CD14-positive monocyte (primary cell): ENCODE measurements at regions not wholly inside any gene's neighbourhood (a gene's known extent, or its start where the extent isn't known, plus 50 kb on each side); places are given as distances from the start of the nearest gene placed in this dataset.

Source experiments
- DNase-seq, 3 donors: peaks; one replicate each; pipeline ENCODE4 v3.0.0-alpha.2; 2011 to 2022
- H2AFZ ChIP-seq: 2 replicates; pipeline ENCODE4 v1.6.0; 2012; ENCODE audit warnings: mild to moderate bottlenecking, low read depth, low read length, inconsistent platforms; ENCODE audit not compliant: insufficient read depth, poor library complexity, severe bottlenecking
- H3K27ac ChIP-seq, 2 donors: 1 replicate in 1 of 2; 2 replicates in 1 of 2; pipeline ENCODE4 v1.5.1; 2012 to 2013; ENCODE audit warnings: low read length in 2 of 2, control low read depth in 1 of 2, inconsistent platforms in 1 of 2, low read depth in 1 of 2, mild to moderate bottlenecking in 1 of 2
- H3K27me3 ChIP-seq, 2 donors: one replicate each; pipeline versions ENCODE4 v1.6.0 to v1.6.1; 2011 to 2013; ENCODE audit warnings: low read length in 2 of 2; ENCODE audit not compliant: control insufficient read depth in 2 of 2, insufficient read depth in 2 of 2
- H3K36me3 ChIP-seq, 2 donors: replicated peaks in 1 of 2; 1 replicate in 1 of 2; 2 replicates in 1 of 2; pipeline versions ENCODE4 v1.5.1 to v1.6.1; 2012 to 2013; ENCODE audit warnings: low read length in 2 of 2, control low read depth in 1 of 2, inconsistent platforms in 1 of 2, mild to moderate bottlenecking in 1 of 2; ENCODE audit not compliant: insufficient read depth in 2 of 2, control insufficient read depth in 1 of 2
- H3K4me1 ChIP-seq, 2 donors: 1 replicate in 1 of 2; 2 replicates in 1 of 2; pipeline versions ENCODE4 v1.5.1 to v1.6.1; 2012 to 2013; ENCODE audit warnings: low read length in 2 of 2, control low read depth in 1 of 2, inconsistent platforms in 1 of 2, mild to moderate bottlenecking in 1 of 2, moderate library complexity in 1 of 2; ENCODE audit not compliant: insufficient read depth in 2 of 2, control insufficient read depth in 1 of 2
- H3K4me2 ChIP-seq: replicated peaks from 2 replicates; pipeline ENCODE3; 2012; ENCODE audit warnings: low read length, moderate library complexity, mild to moderate bottlenecking; ENCODE audit not compliant: poor library complexity, severe bottlenecking; ENCODE audit errors: extremely low read depth
- H3K4me3 ChIP-seq, 3 experiments: fragments of 200-600 bp in 1 of 3; sonication (generic) in 1 of 3; replicated peaks in 1 of 3; 1 replicate in 2 of 3; 2 replicates in 1 of 3; pipeline ENCODE4 v1.5.1; 2011 to 2013; ENCODE audit warnings: low read length in 3 of 3, mild to moderate bottlenecking in 3 of 3, control low read depth in 2 of 3, low read depth in 2 of 3, inconsistent platforms in 1 of 3, moderate library complexity in 1 of 3
- H3K79me2 ChIP-seq: 2 replicates; pipeline ENCODE4 v1.6.0; 2012; ENCODE audit warnings: mild to moderate bottlenecking, control low read depth, inconsistent platforms, low read length, moderate library complexity; ENCODE audit not compliant: insufficient read depth
- H3K9ac ChIP-seq: 2 replicates; pipeline ENCODE4 v1.6.0; 2017; ENCODE audit warnings: low read length, mild to moderate bottlenecking; ENCODE audit not compliant: insufficient read depth, poor library complexity, severe bottlenecking
- H3K9me3 ChIP-seq, 2 donors: replicated peaks in 1 of 2; 1 replicate in 1 of 2; 2 replicates in 1 of 2; pipeline versions ENCODE4 v1.5.1 to v1.6.1; 2012 to 2013; ENCODE audit warnings: low read length in 2 of 2, control low read depth in 1 of 2; ENCODE audit not compliant: control insufficient read depth in 1 of 2, insufficient read depth in 1 of 2
- H4K20me1 ChIP-seq: 2 replicates; pipeline ENCODE4 v1.6.0; 2012; ENCODE audit warnings: mild to moderate bottlenecking, low read length, control low read depth, moderate library complexity; ENCODE audit not compliant: insufficient read depth
- H3K27ac Mint-ChIP-seq, 7 donors: one replicate each; pipeline ENCODE4 v1.8.0; 2020; ENCODE audit warnings: mild to moderate bottlenecking in 7 of 7, mixed read lengths in 7 of 7, moderate library complexity in 6 of 7, inconsistent platforms in 2 of 7
- H3K27me3 Mint-ChIP-seq, 3 donors: one replicate each; pipeline ENCODE4 v1.8.0; 2021 to 2022; ENCODE audit warnings: low read depth in 3 of 3, mild to moderate bottlenecking in 3 of 3, mixed read lengths in 3 of 3, moderate library complexity in 3 of 3, inconsistent platforms in 1 of 3
- H3K36me3 Mint-ChIP-seq, 2 donors: one replicate each; pipeline ENCODE4 v1.8.0; 2020; ENCODE audit warnings: mixed read lengths in 2 of 2, inconsistent platforms in 1 of 2, mild to moderate bottlenecking in 1 of 2
- H3K4me1 Mint-ChIP-seq: one replicate; pipeline ENCODE4 v1.8.0; 2020; ENCODE audit warnings: mild to moderate bottlenecking, mixed read lengths
- H3K4me3 Mint-ChIP-seq, 2 donors: one replicate each; pipeline ENCODE4 v1.8.0; 2020; ENCODE audit warnings: mild to moderate bottlenecking in 2 of 2, mixed read lengths in 2 of 2, moderate library complexity in 1 of 2
- H3K9me3 Mint-ChIP-seq, 7 donors: one replicate each; pipeline ENCODE4 v1.8.0; 2020 to 2022; ENCODE audit warnings: mixed read lengths in 7 of 7, mild to moderate bottlenecking in 6 of 7, moderate library complexity in 6 of 7, inconsistent platforms in 2 of 7
- WGBS: methylation state at CpG from one replicate; pipeline ENCODE4 v1.1.5; 2013; ENCODE audit warnings: missing lambda C conversion rate; ENCODE audit not compliant: insufficient coverage; 5-methylcytosine and 5-hydroxymethylcytosine counted together
- intact Hi-C, 2 donors: fragments of 100-400 bp; cut with micrococcal nuclease; formaldehyde crosslinking; loops; one replicate each; pipeline versions ENCODE4 v1.15.0 to v1.15.1; 2023
- TF ChIP-seq, protein P1 (sequence below): fragments of 200-600 bp; IDR thresholded peaks from one replicate; pipeline ENCODE4 v1.8.0; 2022; ENCODE audit warnings: antibody characterized with exemption, mild to moderate bottlenecking

DNA sequence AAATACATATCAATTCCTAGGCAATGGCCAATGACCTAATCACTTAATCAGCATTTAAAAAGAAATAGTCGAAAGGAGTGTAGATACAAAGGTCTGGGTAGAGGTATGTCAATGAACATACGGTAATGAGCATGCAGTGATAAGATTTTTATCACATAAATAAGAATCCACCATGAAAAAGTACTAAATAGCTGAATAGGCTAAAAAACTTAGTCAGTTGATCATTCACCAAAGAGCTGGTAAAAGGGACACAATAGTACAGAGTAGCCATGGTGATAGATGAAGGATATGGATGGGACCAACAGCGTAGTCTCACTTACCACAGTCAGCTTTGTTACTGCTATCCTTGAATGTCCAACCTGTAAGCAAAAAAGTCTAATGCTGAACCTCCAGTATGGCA, 1018.6 kb upstream of the EYS start:
- no peak overlapping the region for H2AFZ ChIP-seq
- whole genome bisulfite sequencing = no CpG with 5 or more reads among the region's 3 CpGs
- H3K9me3 Mint-ChIP-seq = peaks cover 0 to 8% (median 3%) of the 10 kb centered on the region in 7 donors
- H3K4me1 ChIP-seq = no peaks in the 10 kb centered on the region
- H3K36me3 Mint-ChIP-seq = no peaks in the 10 kb centered on the region
- TF ChIP-seq, protein P1, sequence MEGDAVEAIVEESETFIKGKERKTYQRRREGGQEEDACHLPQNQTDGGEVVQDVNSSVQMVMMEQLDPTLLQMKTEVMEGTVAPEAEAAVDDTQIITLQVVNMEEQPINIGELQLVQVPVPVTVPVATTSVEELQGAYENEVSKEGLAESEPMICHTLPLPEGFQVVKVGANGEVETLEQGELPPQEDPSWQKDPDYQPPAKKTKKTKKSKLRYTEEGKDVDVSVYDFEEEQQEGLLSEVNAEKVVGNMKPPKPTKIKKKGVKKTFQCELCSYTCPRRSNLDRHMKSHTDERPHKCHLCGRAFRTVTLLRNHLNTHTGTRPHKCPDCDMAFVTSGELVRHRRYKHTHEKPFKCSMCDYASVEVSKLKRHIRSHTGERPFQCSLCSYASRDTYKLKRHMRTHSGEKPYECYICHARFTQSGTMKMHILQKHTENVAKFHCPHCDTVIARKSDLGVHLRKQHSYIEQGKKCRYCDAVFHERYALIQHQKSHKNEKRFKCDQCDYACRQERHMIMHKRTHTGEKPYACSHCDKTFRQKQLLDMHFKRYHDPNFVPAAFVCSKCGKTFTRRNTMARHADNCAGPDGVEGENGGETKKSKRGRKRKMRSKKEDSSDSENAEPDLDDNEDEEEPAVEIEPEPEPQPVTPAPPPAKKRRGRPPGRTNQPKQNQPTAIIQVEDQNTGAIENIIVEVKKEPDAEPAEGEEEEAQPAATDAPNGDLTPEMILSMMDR = no peak
- H3K27ac ChIP-seq = no peak overlapping the region
- H3K27me3 ChIP-seq = no peaks in the 10 kb centered on the region
- no peaks in the 10 kb centered on the region for H3K36me3 ChIP-seq
- H4K20me1 ChIP-seq = no peaks in the 10 kb centered on the region
- no peaks in the 10 kb centered on the region for H3K4me1 Mint-ChIP-seq
- intact Hi-C loops = no loop called here
- H3K4me3 ChIP-seq = no peak overlapping the region
- H3K27me3 Mint-ChIP-seq = no peaks in the 10 kb centered on the region
- no peak overlapping the region for H3K9ac ChIP-seq
- no peak overlapping the region for H3K4me2 ChIP-seq
- peaks cover 2 to 15% of the 10 kb centered on the region in 2 donors for H3K9me3 ChIP-seq
- DNase-seq = no peak
- H3K4me3 Mint-ChIP-seq = no peak overlapping the region
- no peak overlapping the region for H3K27ac Mint-ChIP-seq
- H3K79me2 ChIP-seq = no peaks in the 10 kb centered on the region

DNA sequence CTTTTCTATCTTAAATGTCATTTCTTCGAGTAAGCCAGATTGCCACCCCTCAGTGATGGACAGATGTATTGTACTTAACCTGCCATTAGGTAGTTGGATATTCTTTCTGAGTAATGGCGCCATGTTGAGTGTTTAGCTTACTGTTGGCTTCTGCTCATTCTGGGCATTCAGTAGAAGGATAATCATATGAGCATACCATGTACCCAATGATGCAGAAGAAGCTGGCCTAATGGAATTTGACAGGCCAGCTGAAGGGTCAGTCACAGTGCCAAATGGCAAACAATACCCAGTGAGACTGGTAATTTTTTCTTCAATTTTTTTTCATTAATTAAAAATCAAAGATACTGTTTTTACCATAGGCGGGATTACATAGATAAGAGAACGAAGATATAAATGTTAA, 1010.8 kb upstream of the EYS start:
- Histone ChIP-seq H3K9me3 (peaks cover 0 to 6% of the 10 kb centered on the region in 2 donors), H3K4me2 (no peak overlapping the region), H3K27ac (no peak overlapping the region), H3K9ac (no peak overlapping the region), H2AFZ (no peak overlapping the region), H4K20me1 (no peaks in the 10 kb centered on the region), H3K27me3 (no peaks in the 10 kb centered on the region), H3K79me2 (no peaks in the 10 kb centered on the region), H3K4me3 (no peak overlapping the region), H3K36me3 (no peaks in the 10 kb centered on the region), H3K4me1 (no peaks in the 10 kb centered on the region)
- Mint-ChIP-seq H3K4me3 (no peak overlapping the region), H3K27ac (no peak overlapping the region), H3K9me3 (peaks cover 0 to 6% (median 2%) of the 10 kb centered on the region in 7 donors), H3K27me3 (peaks cover 0 to 2% (median 0%) of the 10 kb centered on the region in 3 donors), H3K36me3 (no peaks in the 10 kb centered on the region), H3K4me1 (no peaks in the 10 kb centered on the region)
- DNase-seq = no peak
- no CpG with 5 or more reads among the region's 4 CpGs for WGBS
- intact Hi-C loops = no loop called here
- TF ChIP-seq, protein P1 = no peak
